ENCODE measurements at regions not wholly inside any gene's neighbourhood (a gene's known extent, or its start where the extent isn't known, plus 50 kb on each side); places are given as distances from the start of the nearest gene placed in this dataset.

GRCh38 chr4:38390969-38391545 is 272.9 kb upstream of the KLF3 start:
- no peak for TF ChIP-seq CHD1 (IDR thresholded peaks at IDR 0.05; ENCODE audit: low read depth, low read length)
- TF ChIP-seq RAD21 (IDR thresholded peaks at IDR 0.05; ENCODE audit: low read length): no peak
- TF ChIP-seq FOS (IDR thresholded peaks at IDR 0.05; ENCODE audit: low read depth, low read length): no peak
- TF ChIP-seq, protein P1, sequence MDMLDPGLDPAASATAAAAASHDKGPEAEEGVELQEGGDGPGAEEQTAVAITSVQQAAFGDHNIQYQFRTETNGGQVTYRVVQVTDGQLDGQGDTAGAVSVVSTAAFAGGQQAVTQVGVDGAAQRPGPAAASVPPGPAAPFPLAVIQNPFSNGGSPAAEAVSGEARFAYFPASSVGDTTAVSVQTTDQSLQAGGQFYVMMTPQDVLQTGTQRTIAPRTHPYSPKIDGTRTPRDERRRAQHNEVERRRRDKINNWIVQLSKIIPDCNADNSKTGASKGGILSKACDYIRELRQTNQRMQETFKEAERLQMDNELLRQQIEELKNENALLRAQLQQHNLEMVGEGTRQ (IDR thresholded peaks at IDR 0.05; ENCODE audit: low read depth, low read length): no peak
- TF ChIP-seq MAZ (IDR thresholded peaks at IDR 0.05; ENCODE audit: borderline replicate concordance, low read depth, low read length): no peak
- no peak for TF ChIP-seq RFX5 (IDR thresholded peaks at IDR 0.05; ENCODE audit: low read depth, low read length)
- TF ChIP-seq BHLHE40 (IDR thresholded peaks at IDR 0.05; ENCODE audit: low read depth, low read length): no peak
- TF ChIP-seq MAFK (IDR thresholded peaks at IDR 0.05; ENCODE audit: low read depth, low read length): no peak
- no peak for TF ChIP-seq SMC3 (IDR thresholded peaks at IDR 0.05; ENCODE audit: low read depth, low read length)
- TF ChIP-seq, protein P2, sequence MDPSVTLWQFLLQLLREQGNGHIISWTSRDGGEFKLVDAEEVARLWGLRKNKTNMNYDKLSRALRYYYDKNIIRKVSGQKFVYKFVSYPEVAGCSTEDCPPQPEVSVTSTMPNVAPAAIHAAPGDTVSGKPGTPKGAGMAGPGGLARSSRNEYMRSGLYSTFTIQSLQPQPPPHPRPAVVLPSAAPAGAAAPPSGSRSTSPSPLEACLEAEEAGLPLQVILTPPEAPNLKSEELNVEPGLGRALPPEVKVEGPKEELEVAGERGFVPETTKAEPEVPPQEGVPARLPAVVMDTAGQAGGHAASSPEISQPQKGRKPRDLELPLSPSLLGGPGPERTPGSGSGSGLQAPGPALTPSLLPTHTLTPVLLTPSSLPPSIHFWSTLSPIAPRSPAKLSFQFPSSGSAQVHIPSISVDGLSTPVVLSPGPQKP (IDR thresholded peaks at IDR 0.05; ENCODE audit: borderline replicate concordance, low read depth, low read length): no peak
- TF ChIP-seq CEBPB (IDR thresholded peaks at IDR 0.05; ENCODE audit: low read depth, low read length): no peak
- no peak for TF ChIP-seq NFE2L2 (IDR thresholded peaks at IDR 0.05; ENCODE audit: low read depth, low read length)
- TF ChIP-seq MXI1 (IDR thresholded peaks at IDR 0.05; ENCODE audit: borderline replicate concordance, low read depth, low read length): no peak
- no peak for TF ChIP-seq CTCF (conservative IDR thresholded peaks at IDR 0.05; ENCODE audit: low read depth, low read length)
- TF ChIP-seq RCOR1 (IDR thresholded peaks at IDR 0.05; ENCODE audit: insufficient replicate concordance, low read length): no peak
- no peak for TF ChIP-seq POLR2A (IDR thresholded peaks at IDR 0.05; ENCODE audit: low read depth, low read length)
- ATAC-seq (ENCODE audit: low read depth) (no peak), DNase-seq (no peak)
- Histone ChIP-seq H3K23ac (ENCODE audit: low read depth, low read length) (no peak overlapping the region), H3K4ac (ENCODE audit: low read depth, low read length) (no peak overlapping the region), H3K4me2 (ENCODE audit: low read depth, low read length) (no peak overlapping the region), H2AK5ac (ENCODE audit: low read depth, low read length) (no peak overlapping the region), H3K4me1 (ENCODE audit: control insufficient read depth, insufficient read depth, low read length) (no peaks in the 10 kb centered on the region), H3K9me3 (ENCODE audit: control insufficient read depth, insufficient read depth, low read length) (peaks cover 3% of the 10 kb centered on the region), H4K8ac (ENCODE audit: low read depth in 2 of 2, low read length in 2 of 2) (no peak overlapping the region), H3K14ac (replicated peaks; ENCODE audit: low read depth, low read length) (no peak overlapping the region), H3K27me3 (ENCODE audit: control insufficient read depth, insufficient read depth, low read length) (peaks cover 4% of the 10 kb centered on the region), H2AFZ (replicated peaks; ENCODE audit: low read length, poor library complexity) (no peak overlapping the region), H3K79me1 (ENCODE audit: low read depth in 1 of 2, low read length in 2 of 2) (no peaks in the 10 kb centered on the region), H3K9me1 (ENCODE audit: insufficient read depth, low read length) (no peaks in the 10 kb centered on the region), H3K9ac (ENCODE audit: low read depth, low read length) (no peak overlapping the region), H4K91ac (ENCODE audit: insufficient read depth, low read depth, low read length) (no peak overlapping the region), H2BK5ac (ENCODE audit: low read depth, low read length, poor library complexity, severe bottlenecking) (no peak overlapping the region), H2AK9ac (replicated peaks; ENCODE audit: low read depth, low read length, poor library complexity) (no peak overlapping the region), H2BK15ac (ENCODE audit: low read depth, low read length) (no peak overlapping the region), H4K20me1 (ENCODE audit: insufficient read depth, low read length) (no peaks in the 10 kb centered on the region), H3K4me3 (ENCODE audit: insufficient read depth, low read depth, low read length) (no peak overlapping the region), H2BK120ac (ENCODE audit: low read depth, low read length) (no peak overlapping the region), H3K27ac (ENCODE audit: insufficient read depth, low read length) (no peak overlapping the region), H3K36me3 (ENCODE audit: control insufficient read depth, insufficient read depth, low read length) (no peaks in the 10 kb centered on the region), H2BK20ac (ENCODE audit: low read depth, low read length) (no peak overlapping the region), H3K18ac (ENCODE audit: low read depth, low read length) (no peak overlapping the region), H3K56ac (ENCODE audit: extremely low read depth, insufficient read depth, low read length) (no peak overlapping the region), H4K5ac (ENCODE audit: low read depth, low read length) (no peak overlapping the region)
- no TSS peak for BruUV-seq (replicated peaks)
- ChIA-PET CTCF (no interaction called here), POLR2A (ENCODE audit: unreplicated experiment) (no interaction called here)
- intact Hi-C loops (cut with micrococcal nuclease): no loop called here
- dilution Hi-C loops (cut with HindIII; ENCODE audit: low sequenced_read_pairs, unreplicated experiment): no loop called here
- in situ Hi-C loops (cut with MboI; ENCODE audit: low sequenced_read_pairs): loop anchor here (25.0 kb wide), 1 partner anchor 96 kb away; no protein-coding TSS in a partner anchor

Data from IMR-90 (cell line).